ENCODE measurements at regions not wholly inside any gene's neighbourhood (a gene's known extent, or its start where the extent isn't known, plus 50 kb on each side); places are given as distances from the start of the nearest gene placed in this dataset.

DNA sequence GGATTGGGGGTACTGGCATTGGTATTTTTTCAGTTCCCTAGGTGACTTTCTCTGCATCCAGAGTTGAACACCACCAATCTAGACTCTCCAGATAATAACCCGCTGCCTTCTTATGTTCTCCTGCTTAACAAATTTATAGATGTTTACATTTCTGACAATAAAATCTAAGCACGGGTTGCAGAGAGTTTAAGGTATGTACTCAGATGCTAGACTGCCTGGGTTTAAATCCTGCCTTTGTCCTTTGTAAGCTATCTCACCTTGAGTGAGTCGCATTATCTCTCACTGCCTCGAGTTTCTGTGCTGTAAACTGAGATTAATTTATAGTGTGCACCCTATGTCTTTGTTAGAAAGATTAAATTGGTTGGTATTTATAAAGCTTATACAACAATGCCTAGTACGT lies 131.4 kb upstream of the ARGLU1 start (continued):
- TF ChIP-seq, protein P1, sequence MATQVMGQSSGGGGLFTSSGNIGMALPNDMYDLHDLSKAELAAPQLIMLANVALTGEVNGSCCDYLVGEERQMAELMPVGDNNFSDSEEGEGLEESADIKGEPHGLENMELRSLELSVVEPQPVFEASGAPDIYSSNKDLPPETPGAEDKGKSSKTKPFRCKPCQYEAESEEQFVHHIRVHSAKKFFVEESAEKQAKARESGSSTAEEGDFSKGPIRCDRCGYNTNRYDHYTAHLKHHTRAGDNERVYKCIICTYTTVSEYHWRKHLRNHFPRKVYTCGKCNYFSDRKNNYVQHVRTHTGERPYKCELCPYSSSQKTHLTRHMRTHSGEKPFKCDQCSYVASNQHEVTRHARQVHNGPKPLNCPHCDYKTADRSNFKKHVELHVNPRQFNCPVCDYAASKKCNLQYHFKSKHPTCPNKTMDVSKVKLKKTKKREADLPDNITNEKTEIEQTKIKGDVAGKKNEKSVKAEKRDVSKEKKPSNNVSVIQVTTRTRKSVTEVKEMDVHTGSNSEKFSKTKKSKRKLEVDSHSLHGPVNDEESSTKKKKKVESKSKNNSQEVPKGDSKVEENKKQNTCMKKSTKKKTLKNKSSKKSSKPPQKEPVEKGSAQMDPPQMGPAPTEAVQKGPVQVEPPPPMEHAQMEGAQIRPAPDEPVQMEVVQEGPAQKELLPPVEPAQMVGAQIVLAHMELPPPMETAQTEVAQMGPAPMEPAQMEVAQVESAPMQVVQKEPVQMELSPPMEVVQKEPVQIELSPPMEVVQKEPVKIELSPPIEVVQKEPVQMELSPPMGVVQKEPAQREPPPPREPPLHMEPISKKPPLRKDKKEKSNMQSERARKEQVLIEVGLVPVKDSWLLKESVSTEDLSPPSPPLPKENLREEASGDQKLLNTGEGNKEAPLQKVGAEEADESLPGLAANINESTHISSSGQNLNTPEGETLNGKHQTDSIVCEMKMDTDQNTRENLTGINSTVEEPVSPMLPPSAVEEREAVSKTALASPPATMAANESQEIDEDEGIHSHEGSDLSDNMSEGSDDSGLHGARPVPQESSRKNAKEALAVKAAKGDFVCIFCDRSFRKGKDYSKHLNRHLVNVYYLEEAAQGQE (IDR thresholded peaks at IDR 0.05; ENCODE audit: low read depth): no peak
- no peak for TF ChIP-seq ZFX (IDR thresholded peaks at IDR 0.05)

DNA sequence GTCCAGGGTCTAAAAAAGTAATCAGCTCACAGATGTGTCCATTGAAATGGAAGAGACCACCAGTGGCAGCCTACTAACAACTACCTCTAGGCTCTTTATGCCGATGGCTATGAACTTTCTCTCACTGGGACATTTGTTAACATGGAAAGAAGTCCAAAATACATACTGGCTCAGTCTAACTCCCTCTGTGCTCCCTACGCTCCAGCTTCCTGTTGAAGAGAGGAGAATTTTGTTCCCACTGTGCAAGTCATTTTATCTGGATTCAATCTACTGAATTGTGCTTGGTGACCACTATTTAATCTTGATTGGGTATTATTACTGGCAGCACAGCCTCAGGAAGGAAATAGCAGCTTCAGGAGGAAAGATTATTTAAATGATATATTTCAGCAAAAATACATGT lies 128.8 kb upstream of the ARGLU1 start:
- TF ChIP-seq EGR1 (IDR thresholded peaks at IDR 0.05; ENCODE audit: low read depth): no peak
- no peak for TF ChIP-seq YY1 (IDR thresholded peaks at IDR 0.05; ENCODE audit: extremely low read depth, insufficient replicate concordance, low read depth, low read length)
- TF ChIP-seq EZH2phosphoT487 (IDR thresholded peaks at IDR 0.05; ENCODE audit: borderline replicate concordance): no peak
- no peak overlapping the region for H2AFZ ChIP-seq (ENCODE audit: low read depth, low read length, poor library complexity, severe bottlenecking)
- no peak overlapping the region for H3K9ac ChIP-seq (ENCODE audit: low read length)
- intact Hi-C loops (cut with micrococcal nuclease): no loop called here
- no peak overlapping the region for H3K4me3 ChIP-seq (replicated peaks in 1 of 2; ENCODE audit: low read depth in 1 of 2, low read length in 2 of 2)
- H3K4me1 ChIP-seq (ENCODE audit: control insufficient read depth in 1 of 2, insufficient read depth in 2 of 2, low read length in 2 of 2): no peaks in the 10 kb centered on the region
- H3K27ac ChIP-seq (ENCODE audit: low read depth, low read length): no peak overlapping the region
- no peaks in the 10 kb centered on the region for H3K36me3 ChIP-seq (ENCODE audit: control insufficient read depth in 1 of 2, insufficient read depth in 2 of 2, low read length in 2 of 2)
- no TSS peak for BruUV-seq (replicated peaks)
- ChIA-PET POLR2A (no interaction called here), CTCF (no interaction called here), RAD21 (ENCODE audit: low non-redundant PET in 1 of 2, low total read pairs in 2 of 2, uncharacterized antibody in 2 of 2, unreplicated experiment in 2 of 2) (no interaction called here)
- no peaks in the 10 kb centered on the region for H3K79me2 ChIP-seq (ENCODE audit: insufficient read depth, low read length)
- no peak for DNase-seq (ENCODE audit: low read depth, low spot score)
- peaks cover 38% of the 10 kb centered on the region for H3K27me3 ChIP-seq (ENCODE audit: insufficient read depth, low read length)
- H3K9me2 ChIP-seq (ENCODE audit: insufficient read depth): no peaks in the 10 kb centered on the region
- no peak for ATAC-seq
- no peaks in the 10 kb centered on the region for H4K20me1 ChIP-seq (ENCODE audit: insufficient read depth)
- H3K9me3 ChIP-seq (ENCODE audit: control insufficient read depth in 1 of 2, insufficient read depth in 1 of 2, low read depth in 1 of 2, low read length in 2 of 2): no peaks in the 10 kb centered on the region
- H3K4me2 ChIP-seq (ENCODE audit: low read length): no peak overlapping the region
